GM12865 (cell line): ENCODE measurements at regions not wholly inside any gene's neighbourhood (a gene's known extent, or its start where the extent isn't known, plus 50 kb on each side); places are given as distances from the start of the nearest gene placed in this dataset.

ENCODE experiments used
- DNase-seq: peaks from one replicate; pipeline ENCODE4 v3.0.0; 2010; ENCODE audit warnings: low read depth
- H3K4me3 ChIP-seq: 2 replicates; pipeline ENCODE4 v1.5.1; 2011; ENCODE audit warnings: mild to moderate bottlenecking, low read depth, low read length, control low read depth
- TF ChIP-seq, protein P1 (sequence below): IDR thresholded peaks from 2 replicates; pipeline ENCODE4 v1.5.1; 2011; ENCODE audit warnings: low read length, control low read depth, low read depth, inconsistent platforms; ENCODE audit not compliant: insufficient read depth; ENCODE audit errors: missing control alignments

DNA sequence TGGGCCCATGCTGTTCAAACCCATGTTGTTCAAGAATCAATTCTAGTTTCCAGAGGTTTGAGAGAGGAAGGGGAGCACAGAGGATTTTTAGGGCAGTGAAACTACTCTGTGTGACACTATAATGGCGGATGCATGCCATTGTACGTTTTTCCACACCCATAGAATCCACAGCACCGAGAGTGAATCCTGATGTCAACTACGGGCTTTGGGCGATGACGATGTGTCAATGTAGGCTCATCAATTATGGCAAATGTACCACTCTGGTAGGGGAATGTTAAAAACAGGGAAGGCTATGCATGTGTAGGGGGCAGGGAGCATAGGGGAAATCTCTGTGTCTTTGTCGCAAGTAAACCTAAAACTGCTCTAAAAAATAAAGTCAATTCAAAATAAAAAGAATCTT is 70.7 kb upstream of the UBAC2 start:
- no peak for DNase-seq
- H3K4me3 ChIP-seq: no peak overlapping the region
- TF ChIP-seq, protein P1, sequence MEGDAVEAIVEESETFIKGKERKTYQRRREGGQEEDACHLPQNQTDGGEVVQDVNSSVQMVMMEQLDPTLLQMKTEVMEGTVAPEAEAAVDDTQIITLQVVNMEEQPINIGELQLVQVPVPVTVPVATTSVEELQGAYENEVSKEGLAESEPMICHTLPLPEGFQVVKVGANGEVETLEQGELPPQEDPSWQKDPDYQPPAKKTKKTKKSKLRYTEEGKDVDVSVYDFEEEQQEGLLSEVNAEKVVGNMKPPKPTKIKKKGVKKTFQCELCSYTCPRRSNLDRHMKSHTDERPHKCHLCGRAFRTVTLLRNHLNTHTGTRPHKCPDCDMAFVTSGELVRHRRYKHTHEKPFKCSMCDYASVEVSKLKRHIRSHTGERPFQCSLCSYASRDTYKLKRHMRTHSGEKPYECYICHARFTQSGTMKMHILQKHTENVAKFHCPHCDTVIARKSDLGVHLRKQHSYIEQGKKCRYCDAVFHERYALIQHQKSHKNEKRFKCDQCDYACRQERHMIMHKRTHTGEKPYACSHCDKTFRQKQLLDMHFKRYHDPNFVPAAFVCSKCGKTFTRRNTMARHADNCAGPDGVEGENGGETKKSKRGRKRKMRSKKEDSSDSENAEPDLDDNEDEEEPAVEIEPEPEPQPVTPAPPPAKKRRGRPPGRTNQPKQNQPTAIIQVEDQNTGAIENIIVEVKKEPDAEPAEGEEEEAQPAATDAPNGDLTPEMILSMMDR: no peak

DNA sequence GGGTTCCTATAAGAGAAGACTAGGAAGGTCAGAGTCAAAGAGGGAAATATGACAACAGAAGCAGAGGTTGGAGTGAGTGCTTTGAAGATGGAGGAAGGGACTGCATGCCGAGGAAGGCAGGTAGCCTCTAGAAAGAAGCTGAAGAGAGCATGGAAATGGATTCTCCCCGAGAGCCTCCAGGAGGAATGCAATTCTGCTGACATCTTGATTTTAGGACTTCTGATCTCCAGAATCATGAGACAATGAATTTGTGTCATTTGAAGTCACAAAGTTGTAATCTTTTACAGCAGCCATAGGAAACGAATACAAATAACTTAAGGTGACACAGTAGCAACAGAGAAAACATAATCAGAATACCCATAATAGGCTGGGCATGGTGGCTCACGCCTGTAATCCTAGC is 69.2 kb upstream of the UBAC2 start:
- no peak for DNase-seq
- TF ChIP-seq, protein P1: no peak
- no peak overlapping the region for H3K4me3 ChIP-seq

DNA sequence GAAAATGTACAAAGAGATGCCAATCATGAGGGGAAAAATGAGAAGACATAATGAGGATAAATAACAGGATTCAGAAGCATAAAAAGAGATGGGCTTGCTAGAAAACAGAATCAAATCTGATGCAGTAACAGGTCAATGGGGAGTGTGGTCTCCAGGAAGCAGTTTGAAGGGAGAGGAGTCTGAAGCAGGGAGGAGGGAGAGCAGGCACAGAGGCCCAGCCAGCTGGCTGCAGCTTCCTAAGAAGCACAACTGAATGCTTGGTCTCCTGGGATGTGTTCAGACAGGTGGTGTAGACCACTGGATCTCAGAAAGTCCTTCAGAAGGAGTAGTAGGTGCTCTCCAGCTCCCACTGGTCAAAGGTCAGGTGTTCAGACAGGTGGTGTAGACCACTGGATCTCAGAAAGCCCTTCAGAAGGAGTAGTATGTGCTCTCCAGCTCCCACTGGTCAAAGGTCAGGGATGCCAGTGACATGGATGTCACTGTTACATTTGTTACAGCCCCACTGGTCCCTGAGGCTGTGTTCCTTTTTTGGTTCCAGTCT is 68.3 kb upstream of the UBAC2 start:
- no peak for DNase-seq
- no peak overlapping the region for H3K4me3 ChIP-seq
- TF ChIP-seq, protein P1: no peak

DNA sequence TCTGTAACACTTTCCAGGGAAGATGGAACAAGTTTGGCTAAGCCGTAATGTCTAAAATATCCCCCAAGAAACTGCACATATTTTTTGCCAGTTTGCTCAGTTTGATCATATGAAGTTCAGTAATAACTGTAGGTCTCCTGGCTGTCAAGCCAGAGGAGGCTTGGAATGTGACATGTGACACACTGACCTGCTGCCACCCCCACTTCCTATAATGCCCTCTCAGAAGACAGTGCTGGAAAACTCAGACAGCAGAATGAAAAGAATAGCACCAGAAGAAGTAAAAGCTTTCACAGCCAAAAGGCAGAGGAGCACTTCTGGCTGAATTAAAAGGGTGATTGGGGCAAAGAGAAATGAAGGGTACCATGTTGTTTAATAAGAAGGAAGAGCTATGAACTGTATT is 67.4 kb upstream of the UBAC2 start:
- TF ChIP-seq, protein P1: no peak
- no peak for DNase-seq
- no peak overlapping the region for H3K4me3 ChIP-seq

DNA sequence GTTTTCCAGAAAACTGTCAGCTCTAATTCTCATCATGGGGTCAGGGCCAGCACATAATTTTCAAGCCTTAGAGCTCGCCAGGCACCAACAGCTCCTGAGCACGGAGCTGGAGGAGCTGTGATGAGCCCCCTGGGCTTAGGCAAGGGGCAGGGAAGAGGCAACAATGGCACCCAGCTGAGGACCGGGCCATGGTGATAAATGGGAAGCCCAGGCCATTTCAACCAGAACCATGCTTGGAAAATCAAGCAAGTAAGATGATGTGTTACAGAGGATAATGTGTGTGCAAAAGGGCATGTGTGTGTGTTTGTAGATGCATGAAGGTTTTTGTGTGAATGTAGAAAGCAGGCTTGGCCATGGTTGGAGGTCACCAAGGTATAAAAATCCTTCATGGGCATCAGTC is 66.8 kb upstream of the UBAC2 start:
- TF ChIP-seq, protein P1: no peak
- H3K4me3 ChIP-seq: no peak overlapping the region
- DNase-seq: no peak

DNA sequence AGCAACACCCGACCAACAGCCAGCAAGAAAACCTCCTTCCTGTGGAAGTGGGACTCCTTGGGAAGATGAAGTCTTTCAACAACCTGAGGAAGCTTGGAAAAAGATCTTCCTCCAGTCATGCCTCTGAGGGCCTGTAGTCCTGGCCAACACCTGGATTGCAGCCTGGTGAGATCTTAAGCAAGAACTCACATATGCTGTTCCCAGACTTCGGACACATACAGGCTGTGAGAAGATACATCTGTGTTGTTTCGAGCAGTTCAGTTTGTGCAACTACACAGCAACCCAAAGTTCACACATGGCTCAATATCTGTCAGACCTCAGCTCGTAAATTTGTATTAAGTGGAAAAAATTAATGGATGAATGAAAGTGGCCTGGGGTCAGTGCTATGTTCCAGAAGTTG is 65.1 kb upstream of the UBAC2 start:
- no peak for DNase-seq
- no peak overlapping the region for H3K4me3 ChIP-seq
- TF ChIP-seq, protein P1: no peak

DNA sequence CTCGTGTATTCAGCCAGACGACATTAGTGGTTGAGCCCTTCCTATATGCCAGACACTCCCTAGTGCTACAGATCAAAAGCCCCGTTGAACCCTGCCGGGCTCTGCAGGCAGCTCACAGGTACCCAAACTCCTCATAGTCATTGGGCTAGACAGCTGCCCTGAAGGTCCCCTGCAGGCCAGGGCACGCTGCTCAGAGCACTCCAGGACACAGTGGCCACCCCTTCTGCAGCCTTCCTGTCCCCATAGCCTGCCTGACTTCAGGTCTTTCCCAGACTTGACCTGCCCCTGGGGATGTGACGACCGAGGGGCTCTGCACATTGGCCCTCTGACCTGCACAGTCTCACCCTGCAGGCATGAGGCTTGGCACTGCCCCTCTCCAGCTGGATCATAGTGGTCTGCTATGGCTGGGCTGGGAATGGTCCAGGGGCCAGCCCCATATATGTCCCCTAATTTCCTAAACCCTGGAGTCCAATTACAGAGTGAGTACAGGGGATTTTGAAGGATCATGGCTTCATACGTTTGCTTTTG is 64.2 kb upstream of the UBAC2 start:
- TF ChIP-seq, protein P1: no peak
- no peak for DNase-seq
- H3K4me3 ChIP-seq: no peak overlapping the region
